HepG2 (cell line): ENCODE measurements at regions not wholly inside any gene's neighbourhood (a gene's known extent, or its start where the extent isn't known, plus 50 kb on each side); places are given as distances from the start of the nearest gene placed in this dataset.

Experiments
- ATAC-seq: fragments of 200-7000 bp; cut with Tn5 transposase; 3 replicates; pipeline ENCODE4 v1.9.1; 2020; ENCODE audit warnings: mild to moderate bottlenecking, moderate library complexity
- BruUV-seq: library from RNA; stranded (reverse); fragments of 400-500 nt; replicated peaks from 2 replicates; lab custom pipeline; 2021; lab: Mats Ljungman, UMichigan
- CTCF ChIA-PET: fragments of 300-600 bp; formaldehyde crosslinking; extraction: SDS; loops from one replicate; lab custom pipeline; 2021; ENCODE audit warnings: low total read pairs, inconsistent platforms, low intra/inter-chr PET ratio; lab: Yijun Ruan, JAX
- POLR2A ChIA-PET: fragments of 350-600 bp; sonication (Branson Sonifier 250); formaldehyde crosslinking; loops from one replicate; lab custom pipeline; 2020; ENCODE audit warnings: antibody characterized with exemption, inconsistent platforms; lab: Yijun Ruan, JAX
- DNase-seq: peaks from one replicate; pipeline ENCODE4 v3.0.0-alpha.2; 2015; ENCODE audit warnings: low spot score
- FAIRE-seq: peaks from 3 replicates; lab custom pipeline; 2011; peaks lifted over from hg19 to GRCh38; lab: Jason Lieb, UNC
- H2AFZ ChIP-seq: one replicate; pipeline ENCODE4 v1.6.1; 2011; ENCODE audit warnings: low read length, inconsistent platforms
- H3K27ac ChIP-seq: fragments of 300-600 bp; 3 replicates; pipeline ENCODE4 v1.8.0; 2011; ENCODE audit warnings: mixed run types, mild to moderate bottlenecking, mixed read lengths, low read length, inconsistent platforms; ENCODE audit not compliant: insufficient read depth; ENCODE audit errors: extremely low read length
- H3K27me3 ChIP-seq, 2 experiments: fragments of 200-600 bp in 1 of 2; 2 replicates in 1 of 2; 3 replicates in 1 of 2; pipeline versions ENCODE4 v1.6.0 to v1.8.0; 2011; ENCODE audit warnings: low read length in 2 of 2, mild to moderate bottlenecking in 2 of 2, moderate library complexity in 2 of 2, inconsistent platforms in 1 of 2; ENCODE audit not compliant: insufficient read depth in 2 of 2, control insufficient read depth in 1 of 2
- H3K36me3 ChIP-seq, 2 experiments: fragments of 200-600 bp in 1 of 2; replicated peaks in 1 of 2; 2 replicates in 1 of 2; 3 replicates in 1 of 2; pipeline versions ENCODE4 v1.5.1 to v1.8.0; 2011; ENCODE audit warnings: low read length in 2 of 2, inconsistent platforms in 1 of 2; ENCODE audit not compliant: insufficient read depth in 2 of 2, control insufficient read depth in 1 of 2
- H3K4me1 ChIP-seq: 2 replicates; pipeline ENCODE4 v1.5.1; 2012; ENCODE audit warnings: low read length, inconsistent platforms; ENCODE audit not compliant: insufficient read depth
- H3K4me2 ChIP-seq: 2 replicates; pipeline ENCODE4 v1.6.0; 2011; ENCODE audit warnings: low read depth, low read length, inconsistent platforms
- H3K4me3 ChIP-seq, 3 experiments: fragments of 200-600 bp in 1 of 3; sonication (generic), shearing (Covaris generic) in 1 of 3; replicated peaks in 1 of 3; 2 replicates each; pipeline ENCODE4 v1.5.1; 2011 to 2016; ENCODE audit warnings: low read length in 3 of 3, inconsistent platforms in 2 of 3, low read depth in 2 of 3, mild to moderate bottlenecking in 2 of 3, control low read depth in 1 of 3, mixed read lengths in 1 of 3; ENCODE audit not compliant: insufficient read depth in 1 of 3
- H3K79me2 ChIP-seq: one replicate; pipeline ENCODE4 v1.6.1; 2011; ENCODE audit warnings: low read length, inconsistent platforms; ENCODE audit not compliant: insufficient read depth
- H3K9ac ChIP-seq: 2 replicates; pipeline ENCODE4 v1.6.0; 2011; ENCODE audit warnings: mild to moderate bottlenecking, low read depth, low read length, inconsistent platforms; ENCODE audit not compliant: insufficient read depth
- H3K9me3 ChIP-seq: 2 replicates; pipeline ENCODE4 v1.5.1; 2012; ENCODE audit warnings: mild to moderate bottlenecking, low read length
- H4K20me1 ChIP-seq: 2 replicates; pipeline ENCODE4 v1.6.0; 2011; ENCODE audit warnings: inconsistent platforms, mild to moderate bottlenecking, low read length, moderate library complexity; ENCODE audit not compliant: insufficient read depth
- MAFF ChIP-seq: IDR thresholded peaks from 2 replicates; pipeline ENCODE4 v1.6.1; 2011; ENCODE audit warnings: low read depth, low read length, improper control_type of control experiment
- MAFK ChIP-seq, 2 experiments: IDR thresholded peaks in 1 of 2; conservative IDR thresholded peaks in 1 of 2; 2 replicates each; pipeline ENCODE4 v1.6.1; 2011; ENCODE audit warnings: improper control_type of control experiment in 2 of 2, low read length in 2 of 2
- MLX ChIP-seq: IDR thresholded peaks from 2 replicates; pipeline ENCODE4 v1.6.1; 2016
- ZNF317 ChIP-seq: sonication (generic); formaldehyde crosslinking; IDR thresholded peaks from 2 replicates; pipeline ENCODE4 v1.5.0; 2020; ENCODE audit warnings: mild to moderate bottlenecking, missing genetic modification reagents
- WGBS: methylation state at CpG from one replicate; pipeline ENCODE4 v1.1.6; 2017; ENCODE audit warnings: low lambda C conversion rate; 5-methylcytosine and 5-hydroxymethylcytosine counted together
- in situ Hi-C: cut with HindIII; loops from 2 replicates; pipeline ENCODE4 v1.10.0; 2017; ENCODE audit warnings: low pct_unique_long_range_greater_than_20kb; ENCODE audit not compliant: extremely low pct_ligation_motif_present
- intact Hi-C: fragments of 100-400 bp; cut with micrococcal nuclease; formaldehyde crosslinking; loops from one replicate; pipeline ENCODE4 v1.10.0; 2022; ENCODE audit not compliant: unreplicated experiment
- TF ChIP-seq, protein P1 (sequence below): sonication (generic); formaldehyde crosslinking; IDR thresholded peaks from 2 replicates; pipeline ENCODE4 v1.4.0; 2020; ENCODE audit warnings: mild to moderate bottlenecking, missing genetic modification reagents

GRCh38 chr16:72487283-72487682 is 315.3 kb upstream of the PMFBP1 start:
- intact Hi-C loops (no loop called here), in situ Hi-C loops (no loop called here)
- DNase-seq (no peak), FAIRE-seq (no peak), ATAC-seq (no peak)
- ChIA-PET POLR2A (no interaction called here), CTCF (no interaction called here)
- no peak overlapping the region for H3K4me2 ChIP-seq
- H3K4me3 ChIP-seq, result no peak overlapping the region
- 84% methylated on average over 1 of the region's 1 CpG for WGBS
- H3K9ac ChIP-seq, result no peak overlapping the region
- TF ChIP-seq, protein P1, sequence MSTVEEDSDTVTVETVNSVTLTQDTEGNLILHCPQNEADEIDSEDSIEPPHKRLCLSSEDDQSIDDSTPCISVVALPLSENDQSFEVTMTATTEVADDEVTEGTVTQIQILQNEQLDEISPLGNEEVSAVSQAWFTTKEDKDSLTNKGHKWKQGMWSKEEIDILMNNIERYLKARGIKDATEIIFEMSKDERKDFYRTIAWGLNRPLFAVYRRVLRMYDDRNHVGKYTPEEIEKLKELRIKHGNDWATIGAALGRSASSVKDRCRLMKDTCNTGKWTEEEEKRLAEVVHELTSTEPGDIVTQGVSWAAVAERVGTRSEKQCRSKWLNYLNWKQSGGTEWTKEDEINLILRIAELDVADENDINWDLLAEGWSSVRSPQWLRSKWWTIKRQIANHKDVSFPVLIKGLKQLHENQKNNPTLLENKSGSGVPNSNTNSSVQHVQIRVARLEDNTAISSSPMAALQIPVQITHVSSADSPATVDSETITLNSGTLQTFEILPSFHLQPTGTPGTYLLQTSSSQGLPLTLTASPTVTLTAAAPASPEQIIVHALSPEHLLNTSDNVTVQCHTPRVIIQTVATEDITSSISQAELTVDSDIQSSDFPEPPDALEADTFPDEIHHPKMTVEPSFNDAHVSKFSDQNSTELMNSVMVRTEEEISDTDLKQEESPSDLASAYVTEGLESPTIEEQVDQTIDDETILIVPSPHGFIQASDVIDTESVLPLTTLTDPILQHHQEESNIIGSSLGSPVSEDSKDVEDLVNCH (CRISPR knock-in tag), result no peak
- TF ChIP-seq ZNF317, result peak; percentile 93
- no peaks in the 10 kb centered on the region for H3K79me2 ChIP-seq
- H3K4me1 ChIP-seq, result no peaks in the 10 kb centered on the region
- H3K9me3 ChIP-seq, result no peaks in the 10 kb centered on the region
- H2AFZ ChIP-seq, result no peak overlapping the region
- no peaks in the 10 kb centered on the region for H3K36me3 ChIP-seq
- no peaks in the 10 kb centered on the region for H4K20me1 ChIP-seq
- no peaks in the 10 kb centered on the region for H3K27me3 ChIP-seq
- H3K27ac ChIP-seq, result no peak overlapping the region
- no TSS peak for BruUV-seq

GRCh38 chr16:72482695-72483094 is 310.7 kb upstream of the PMFBP1 start:
- Histone ChIP-seq H3K9ac (no peak overlapping the region), H4K20me1 (no peaks in the 10 kb centered on the region), H3K4me2 (no peak overlapping the region), H2AFZ (no peak overlapping the region), H3K27ac (no peak overlapping the region), H3K36me3 (no peaks in the 10 kb centered on the region), H3K27me3 (no peaks in the 10 kb centered on the region; a peak in 1 of 5 replicates), H3K79me2 (no peaks in the 10 kb centered on the region)
- no peak for FAIRE-seq
- WGBS, result 87% methylated on average over 3 of the region's 3 CpGs
- BruUV-seq, result no TSS peak
- in situ Hi-C loops, result no loop called here
- TF ChIP-seq MAFF, result peak; percentile 30; the same call in 1 of the 2 replicates
- no peak for TF ChIP-seq MLX (CRISPR knock-in tag)
- TF ChIP-seq MAFK (conservative IDR thresholded peaks at IDR 0.05 in 1 of 2, IDR thresholded peaks at IDR 0.05 in 1 of 2; ENCODE audit: low read length in 2 of 2), result peak; percentile 38 to 55; a peak in 3 of 4 replicates
- TF ChIP-seq, all 625 proteins: peak for 2
- POLR2A ChIA-PET, result no interaction called here
- no peaks in the 10 kb centered on the region for H3K4me1 ChIP-seq
- ATAC-seq, result no peak
- no peak overlapping the region for H3K4me3 ChIP-seq
- no peaks in the 10 kb centered on the region for H3K9me3 ChIP-seq
- intact Hi-C loops, result no loop called here
- CTCF ChIA-PET, result no interaction called here
- no peak for DNase-seq
